Osteoblast (primary cell): ENCODE measurements at regions not wholly inside any gene's neighbourhood (a gene's known extent, or its start where the extent isn't known, plus 50 kb on each side); places are given as distances from the start of the nearest gene placed in this dataset.
"Not testable (repeated sequence)": the region's sequence is repeated elsewhere in the genome, so short reads cannot be mapped to it uniquely, and the experiment has no call there.

Experiments
- DNase-seq: peaks from one replicate; pipeline ENCODE4 v3.0.0; 2011; ENCODE audit warnings: low spot score, mixed read lengths; ENCODE audit not compliant: insufficient read length; ENCODE audit errors: missing footprints
- H2AFZ ChIP-seq: 2 replicates; pipeline ENCODE4 v1.6.0; 2011; ENCODE audit warnings: mild to moderate bottlenecking, low read length
- H3K27ac ChIP-seq: 2 replicates; pipeline ENCODE4 v1.5.1; 2011; ENCODE audit warnings: mild to moderate bottlenecking, low read depth, low read length, moderate library complexity
- H3K27me3 ChIP-seq: 2 replicates; pipeline ENCODE4 v1.6.0; 2012; ENCODE audit warnings: mild to moderate bottlenecking, control low read depth, inconsistent platforms, low read length, moderate library complexity; ENCODE audit not compliant: insufficient read depth
- H3K36me3 ChIP-seq: 2 replicates; pipeline ENCODE4 v1.5.1; 2011; ENCODE audit warnings: mild to moderate bottlenecking, low read length, control low read depth, moderate library complexity; ENCODE audit not compliant: insufficient read depth
- H3K4me1 ChIP-seq: 2 replicates; pipeline ENCODE4 v1.5.1; 2011; ENCODE audit warnings: mild to moderate bottlenecking, low read length, control low read depth, moderate library complexity; ENCODE audit not compliant: insufficient read depth
- H3K4me2 ChIP-seq: 2 replicates; pipeline ENCODE4 v1.6.0; 2011; ENCODE audit warnings: mild to moderate bottlenecking, low read length; ENCODE audit not compliant: insufficient read depth
- H3K4me3 ChIP-seq: fragments of 200-600 bp; sonication (generic); 3 replicates; pipeline ENCODE4 v1.5.1; 2012; ENCODE audit warnings: mild to moderate bottlenecking, low read length, inconsistent platforms; ENCODE audit not compliant: insufficient read depth
- H3K79me2 ChIP-seq: 2 replicates; pipeline ENCODE4 v1.6.0; 2012; ENCODE audit warnings: mild to moderate bottlenecking, low read length, control low read depth, inconsistent platforms; ENCODE audit not compliant: insufficient read depth
- H3K9me3 ChIP-seq: 2 replicates; pipeline ENCODE4 v1.5.1; 2011; ENCODE audit warnings: low read depth, low read length, control low read depth
- H4K20me1 ChIP-seq: 2 replicates; pipeline ENCODE4 v1.6.0; 2012; ENCODE audit warnings: mild to moderate bottlenecking, low read length, control low read depth; ENCODE audit not compliant: insufficient read depth
- TF ChIP-seq, protein P1 (sequence below): IDR thresholded peaks from 2 replicates; pipeline ENCODE4 v1.5.1; 2011; ENCODE audit warnings: mild to moderate bottlenecking, low read depth, low read length, moderate library complexity; ENCODE audit errors: extremely low read depth

DNA sequence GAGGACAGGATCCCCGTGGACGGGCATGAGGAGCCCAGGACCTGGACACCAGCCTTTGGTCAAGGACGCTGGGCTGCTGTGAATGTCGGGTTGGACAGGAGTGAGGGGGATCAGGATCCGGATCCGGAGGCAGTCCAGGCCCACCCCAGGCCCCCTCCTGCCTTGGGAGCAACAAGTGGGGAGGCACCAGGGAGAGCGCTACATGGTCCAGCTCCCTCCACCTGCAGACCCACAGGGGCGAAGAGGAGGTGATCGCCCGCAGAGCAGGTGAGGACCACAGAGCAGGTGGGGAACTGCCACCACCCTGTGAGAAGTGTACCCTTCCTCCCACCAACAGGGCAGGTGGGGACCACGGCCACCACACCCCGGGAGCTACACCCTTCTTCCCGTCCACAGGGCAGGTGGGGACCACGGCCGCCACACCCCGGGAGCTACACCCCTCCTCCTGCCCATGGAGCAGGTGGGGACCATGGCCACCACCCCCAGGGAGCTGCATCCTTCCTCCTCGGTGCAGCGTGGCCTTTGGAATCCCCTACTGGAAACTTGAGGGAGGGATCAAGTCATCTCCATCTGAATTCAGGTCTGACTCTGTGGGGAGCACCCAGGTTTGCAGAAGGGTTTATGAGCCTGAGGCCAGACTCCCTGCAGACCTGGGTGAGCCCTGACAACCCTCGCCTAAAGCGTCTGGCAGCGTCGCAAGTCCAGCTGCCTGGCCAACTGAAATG, 141.0 kb downstream of the BRD1 start:
- Histone ChIP-seq H3K9me3 (no peaks in the 10 kb centered on the region), H4K20me1 (no peaks in the 10 kb centered on the region), H3K27me3 (no peaks in the 10 kb centered on the region), H3K27ac (no peak overlapping the region), H3K4me2 (no peak overlapping the region), H3K79me2 (no peaks in the 10 kb centered on the region), H3K36me3 (no peaks in the 10 kb centered on the region), H2AFZ (no peak overlapping the region), H3K4me1 (no peaks in the 10 kb centered on the region), H3K4me3 (no peak overlapping the region)
- no peak for DNase-seq
- TF ChIP-seq, protein P1, sequence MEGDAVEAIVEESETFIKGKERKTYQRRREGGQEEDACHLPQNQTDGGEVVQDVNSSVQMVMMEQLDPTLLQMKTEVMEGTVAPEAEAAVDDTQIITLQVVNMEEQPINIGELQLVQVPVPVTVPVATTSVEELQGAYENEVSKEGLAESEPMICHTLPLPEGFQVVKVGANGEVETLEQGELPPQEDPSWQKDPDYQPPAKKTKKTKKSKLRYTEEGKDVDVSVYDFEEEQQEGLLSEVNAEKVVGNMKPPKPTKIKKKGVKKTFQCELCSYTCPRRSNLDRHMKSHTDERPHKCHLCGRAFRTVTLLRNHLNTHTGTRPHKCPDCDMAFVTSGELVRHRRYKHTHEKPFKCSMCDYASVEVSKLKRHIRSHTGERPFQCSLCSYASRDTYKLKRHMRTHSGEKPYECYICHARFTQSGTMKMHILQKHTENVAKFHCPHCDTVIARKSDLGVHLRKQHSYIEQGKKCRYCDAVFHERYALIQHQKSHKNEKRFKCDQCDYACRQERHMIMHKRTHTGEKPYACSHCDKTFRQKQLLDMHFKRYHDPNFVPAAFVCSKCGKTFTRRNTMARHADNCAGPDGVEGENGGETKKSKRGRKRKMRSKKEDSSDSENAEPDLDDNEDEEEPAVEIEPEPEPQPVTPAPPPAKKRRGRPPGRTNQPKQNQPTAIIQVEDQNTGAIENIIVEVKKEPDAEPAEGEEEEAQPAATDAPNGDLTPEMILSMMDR = no peak

DNA sequence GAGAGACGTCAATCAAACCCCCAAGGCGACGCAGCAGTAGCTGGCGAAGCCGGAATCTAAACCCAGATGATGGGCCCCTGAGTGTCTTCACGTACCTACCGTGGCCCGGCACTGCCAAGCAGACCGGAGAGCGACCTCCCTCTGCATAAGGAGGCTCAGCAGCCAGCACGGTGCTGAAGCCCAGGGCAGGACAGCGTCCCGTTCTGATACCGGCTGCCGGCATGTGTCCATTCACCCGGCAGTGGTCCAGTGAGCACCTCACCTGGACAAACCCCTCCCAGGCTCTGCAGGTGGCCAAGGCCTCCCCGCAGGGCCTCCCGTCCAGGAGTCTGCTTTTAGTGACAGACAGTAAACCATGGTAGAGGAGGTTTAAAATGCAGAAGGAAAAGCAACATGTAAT, 142.0 kb downstream of the BRD1 start:
- DNase-seq = no peak
- no peaks in the 10 kb centered on the region for H3K27me3 ChIP-seq
- no peaks in the 10 kb centered on the region for H3K79me2 ChIP-seq
- H3K4me1 ChIP-seq = no peaks in the 10 kb centered on the region
- H2AFZ ChIP-seq = no peak overlapping the region
- H3K36me3 ChIP-seq = no peaks in the 10 kb centered on the region
- no peak overlapping the region for H3K27ac ChIP-seq
- TF ChIP-seq, protein P1 = no peak
- H4K20me1 ChIP-seq = no peaks in the 10 kb centered on the region
- H3K4me2 ChIP-seq = no peak overlapping the region
- H3K9me3 ChIP-seq = no peaks in the 10 kb centered on the region
- no peak overlapping the region for H3K4me3 ChIP-seq

DNA sequence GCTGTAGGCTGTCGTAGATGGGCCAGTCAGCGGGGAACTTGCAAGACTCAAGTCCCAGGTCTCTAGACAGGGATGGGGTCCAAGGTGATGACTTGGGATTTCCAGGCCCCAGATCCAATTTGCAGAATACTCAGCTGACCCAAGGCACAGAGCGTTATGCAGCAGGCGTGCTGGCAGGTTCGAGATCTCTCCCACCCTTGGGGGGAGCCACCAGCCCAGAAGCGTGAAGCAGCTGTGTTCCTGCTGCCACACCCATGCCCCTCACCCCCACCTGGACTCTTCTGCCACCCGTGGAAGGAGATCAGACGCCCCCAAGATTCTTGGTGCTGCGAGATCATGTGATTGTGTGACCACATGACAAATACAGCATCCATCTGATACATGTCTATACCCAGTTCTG, 142.6 kb downstream of the BRD1 start:
- TF ChIP-seq, protein P1 = no peak
- no peak for DNase-seq
- H3K79me2 ChIP-seq = no peaks in the 10 kb centered on the region
- H3K27ac ChIP-seq = no peak overlapping the region
- no peak overlapping the region for H3K4me3 ChIP-seq
- no peaks in the 10 kb centered on the region for H3K9me3 ChIP-seq
- no peaks in the 10 kb centered on the region for H4K20me1 ChIP-seq
- no peaks in the 10 kb centered on the region for H3K27me3 ChIP-seq
- H3K4me1 ChIP-seq = no peaks in the 10 kb centered on the region
- no peak overlapping the region for H2AFZ ChIP-seq
- no peak overlapping the region for H3K4me2 ChIP-seq
- H3K36me3 ChIP-seq = no peaks in the 10 kb centered on the region

DNA sequence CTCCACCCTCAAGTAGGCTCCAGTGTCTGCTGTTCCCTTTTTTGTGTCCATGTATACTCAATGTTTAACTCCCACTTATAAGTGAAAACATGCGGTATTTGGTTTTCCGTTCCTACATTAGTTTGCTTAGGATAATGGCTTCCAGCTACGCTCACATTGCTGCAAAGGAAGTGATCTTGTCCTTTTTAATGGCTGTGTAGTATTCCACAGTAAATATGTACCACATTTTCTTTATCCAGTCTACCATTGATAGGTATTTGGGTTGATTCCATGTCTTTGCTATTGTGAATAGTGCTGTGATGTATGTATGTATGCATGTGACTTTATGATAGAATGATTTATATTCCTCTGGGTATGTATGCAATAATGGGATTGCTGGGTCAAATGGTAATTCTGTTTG, 144.6 kb downstream of the BRD1 start:
- H3K4me1 ChIP-seq = no peaks in the 10 kb centered on the region
- TF ChIP-seq, protein P1 = no peak

DNA sequence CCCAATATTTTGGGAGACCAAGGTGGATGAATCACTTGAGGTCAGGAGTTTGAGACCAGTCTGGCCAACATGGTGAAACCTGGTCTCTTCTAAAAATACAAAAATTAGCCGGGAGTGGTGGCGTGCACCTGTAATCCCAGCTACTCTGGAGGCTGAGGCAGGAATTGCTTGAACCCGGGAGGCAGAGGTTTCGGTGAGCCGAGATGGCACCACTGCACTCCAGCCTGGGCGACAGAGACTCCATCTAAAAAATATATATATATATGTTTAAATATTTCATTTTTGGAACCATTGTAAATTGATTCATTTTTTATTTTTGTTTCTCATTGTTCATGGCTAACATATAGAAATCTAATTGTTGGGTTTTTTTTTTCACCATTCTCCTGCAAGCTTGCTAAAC, 146.9 kb downstream of the BRD1 start:
- H3K4me3 ChIP-seq, H3K27ac ChIP-seq, H3K36me3 ChIP-seq, H3K9me3 ChIP-seq, H2AFZ ChIP-seq, H3K4me1 ChIP-seq, DNase-seq, H3K4me2 ChIP-seq, H4K20me1 ChIP-seq, H3K27me3 ChIP-seq, H3K79me2 ChIP-seq: not testable (repeated sequence)

More for the DNA sequence above, 144.6 kb downstream of the BRD1 start:
- no peak for DNase-seq
- Histone ChIP-seq H2AFZ (no peak overlapping the region), H3K79me2 (no peaks in the 10 kb centered on the region), H3K4me3 (no peak overlapping the region), H3K36me3 (no peaks in the 10 kb centered on the region), H3K9me3 (no peaks in the 10 kb centered on the region), H3K27me3 (no peaks in the 10 kb centered on the region), H3K27ac (no peak overlapping the region), H3K4me2 (no peak overlapping the region), H4K20me1 (no peaks in the 10 kb centered on the region)
